Suprapubic skin (tissue), 4 donors: ENCODE measurements at regions not wholly inside any gene's neighbourhood (a gene's known extent, or its start where the extent isn't known, plus 50 kb on each side); places are given as distances from the start of the nearest gene placed in this dataset.

Experiments used
- DNase-seq, 2 donors: peaks; one replicate each; pipeline ENCODE4 v3.0.0-alpha.2; 2019; ENCODE audit warnings: low spot score in 2 of 2
- H3K27ac ChIP-seq: fragments of 200-600 bp; sonication (generic); one replicate; pipeline ENCODE4 v1.5.1; 2019
- H3K27me3 ChIP-seq: fragments of 200-600 bp; sonication (generic); one replicate; pipeline ENCODE4 v1.5.1; 2019
- H3K36me3 ChIP-seq: fragments of 200-600 bp; sonication (generic); one replicate; pipeline ENCODE4 v1.5.1; 2019
- H3K4me1 ChIP-seq: fragments of 200-600 bp; sonication (generic); one replicate; pipeline ENCODE4 v1.5.1; 2019
- H3K4me3 ChIP-seq: fragments of 200-600 bp; sonication (generic); one replicate; pipeline ENCODE4 v1.5.1; 2019; ENCODE audit warnings: mild to moderate bottlenecking
- H3K9me3 ChIP-seq: fragments of 200-600 bp; sonication (generic); one replicate; pipeline ENCODE4 v1.5.1; 2019
- EP300 ChIP-seq: sonication (generic); formaldehyde crosslinking; IDR thresholded peaks from one replicate; pipeline ENCODE4 v1.6.1; 2017; ENCODE audit warnings: antibody characterized with exemption
- POLR2A ChIP-seq, 2 donors: fragments of 450-650 bp; IDR thresholded peaks; one replicate each; pipeline ENCODE4 v1.6.1; 2017; ENCODE audit warnings: antibody characterized with exemption in 2 of 2, mild to moderate bottlenecking in 2 of 2, moderate library complexity in 2 of 2
- POLR2AphosphoS5 ChIP-seq, 3 donors: sonication (generic); formaldehyde crosslinking; IDR thresholded peaks; one replicate each; pipeline ENCODE4 v1.6.1; 2017; ENCODE audit warnings: antibody characterized with exemption in 3 of 3
- WGBS: methylation state at CpG from one replicate; pipeline ENCODE4 v1.1.5; 2018; 5-methylcytosine and 5-hydroxymethylcytosine counted together
- TF ChIP-seq, protein P1 (sequence below), 2 donors: fragments of 200-600 bp in 1 of 2; fragments of 450-650 bp in 1 of 2; sonication (generic) in 1 of 2; IDR thresholded peaks; one replicate each; pipeline ENCODE4 v1.5.1; 2016 to 2019; ENCODE audit warnings: antibody characterized with exemption in 2 of 2, mild to moderate bottlenecking in 1 of 2, moderate library complexity in 1 of 2

DNA sequence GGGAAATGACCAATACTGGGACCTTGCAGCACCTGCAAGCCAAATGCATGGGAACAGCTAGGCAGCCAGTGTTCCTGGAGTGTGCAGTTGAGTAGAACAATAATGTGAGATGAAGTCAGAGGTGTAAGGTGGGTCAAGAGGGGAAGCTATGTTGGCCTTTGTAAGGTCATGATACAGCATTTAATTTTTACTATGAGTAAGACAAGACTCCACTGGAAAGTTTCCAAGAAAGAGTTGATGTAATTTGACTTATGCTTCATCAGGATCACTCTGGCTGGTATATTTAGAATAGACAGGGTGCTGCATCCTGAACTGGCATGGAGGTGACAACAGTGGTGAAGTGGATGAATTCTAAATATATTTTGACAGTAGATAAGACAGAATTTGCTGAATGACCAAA, 744.8 kb downstream of the KCTD16 start:
- no peak for TF ChIP-seq EP300
- TF ChIP-seq, protein P1, sequence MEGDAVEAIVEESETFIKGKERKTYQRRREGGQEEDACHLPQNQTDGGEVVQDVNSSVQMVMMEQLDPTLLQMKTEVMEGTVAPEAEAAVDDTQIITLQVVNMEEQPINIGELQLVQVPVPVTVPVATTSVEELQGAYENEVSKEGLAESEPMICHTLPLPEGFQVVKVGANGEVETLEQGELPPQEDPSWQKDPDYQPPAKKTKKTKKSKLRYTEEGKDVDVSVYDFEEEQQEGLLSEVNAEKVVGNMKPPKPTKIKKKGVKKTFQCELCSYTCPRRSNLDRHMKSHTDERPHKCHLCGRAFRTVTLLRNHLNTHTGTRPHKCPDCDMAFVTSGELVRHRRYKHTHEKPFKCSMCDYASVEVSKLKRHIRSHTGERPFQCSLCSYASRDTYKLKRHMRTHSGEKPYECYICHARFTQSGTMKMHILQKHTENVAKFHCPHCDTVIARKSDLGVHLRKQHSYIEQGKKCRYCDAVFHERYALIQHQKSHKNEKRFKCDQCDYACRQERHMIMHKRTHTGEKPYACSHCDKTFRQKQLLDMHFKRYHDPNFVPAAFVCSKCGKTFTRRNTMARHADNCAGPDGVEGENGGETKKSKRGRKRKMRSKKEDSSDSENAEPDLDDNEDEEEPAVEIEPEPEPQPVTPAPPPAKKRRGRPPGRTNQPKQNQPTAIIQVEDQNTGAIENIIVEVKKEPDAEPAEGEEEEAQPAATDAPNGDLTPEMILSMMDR (IDR thresholded peaks at IDR 0.05): no peak
- Histone ChIP-seq H3K4me1 (no peaks in the 10 kb centered on the region), H3K36me3 (no peaks in the 10 kb centered on the region), H3K9me3 (no peaks in the 10 kb centered on the region), H3K27ac (no peak overlapping the region), H3K27me3 (no peaks in the 10 kb centered on the region), H3K4me3 (no peak overlapping the region)
- DNase-seq: no peak

DNA sequence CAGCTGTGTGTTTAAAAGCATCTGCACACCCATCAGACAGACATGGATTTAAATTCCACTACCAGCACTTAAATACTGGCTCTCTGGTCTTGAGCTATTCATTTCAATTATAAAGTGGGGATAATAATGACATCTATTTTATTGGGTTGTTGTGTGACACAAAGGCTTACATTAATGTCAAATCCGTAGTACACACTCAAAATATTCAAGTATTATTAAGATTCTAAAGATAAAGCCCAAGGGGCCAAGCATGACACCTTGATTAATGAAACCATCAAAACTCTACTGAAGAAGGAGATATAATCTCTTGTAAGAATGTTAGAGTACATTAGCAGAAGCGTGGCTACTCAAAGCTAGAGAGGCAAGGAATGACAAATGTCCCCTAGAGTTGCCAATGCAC, 743.0 kb downstream of the KCTD16 start:
- no peaks in the 10 kb centered on the region for H3K36me3 ChIP-seq
- H3K4me1 ChIP-seq: no peaks in the 10 kb centered on the region
- H3K27me3 ChIP-seq: no peaks in the 10 kb centered on the region
- H3K9me3 ChIP-seq: no peaks in the 10 kb centered on the region
- WGBS: 41% methylated on average over 2 of the region's 2 CpGs
- no peak overlapping the region for H3K27ac ChIP-seq
- H3K4me3 ChIP-seq: no peak overlapping the region
- DNase-seq: no peak
- TF ChIP-seq POLR2A (IDR thresholded peaks at IDR 0.05): no peak
- TF ChIP-seq, protein P1 (IDR thresholded peaks at IDR 0.05): no peak

DNA sequence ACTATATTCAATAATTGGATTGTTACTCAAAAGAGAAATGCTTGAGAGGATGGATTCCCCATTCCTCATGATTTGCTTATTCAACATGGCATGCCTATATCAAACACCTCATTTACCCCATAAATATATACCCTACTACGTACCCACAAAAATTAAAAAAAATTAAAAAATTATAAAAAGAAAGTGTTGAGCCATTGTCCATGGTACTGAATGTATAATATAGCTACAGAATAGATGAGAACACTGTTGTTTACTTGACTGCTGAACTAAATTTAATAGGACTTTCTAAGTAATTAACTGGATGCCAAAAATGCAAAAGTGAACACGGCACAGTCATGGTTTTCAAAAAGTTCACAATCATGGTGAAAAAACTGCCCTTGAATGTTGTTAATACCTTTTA, 725.8 kb downstream of the KCTD16 start:
- Histone ChIP-seq H3K9me3 (no peaks in the 10 kb centered on the region), H3K36me3 (no peaks in the 10 kb centered on the region), H3K4me1 (no peaks in the 10 kb centered on the region), H3K27ac (no peak overlapping the region), H3K4me3 (no peak overlapping the region), H3K27me3 (no peaks in the 10 kb centered on the region)
- TF ChIP-seq POLR2AphosphoS5 (IDR thresholded peaks at IDR 0.05) (no peak), POLR2A (IDR thresholded peaks at IDR 0.05) (no peak), EP300 (no peak)
- TF ChIP-seq, protein P1 (IDR thresholded peaks at IDR 0.05): no peak
- DNase-seq: no peak
- WGBS: 82% methylated on average over 2 of the region's 2 CpGs

DNA sequence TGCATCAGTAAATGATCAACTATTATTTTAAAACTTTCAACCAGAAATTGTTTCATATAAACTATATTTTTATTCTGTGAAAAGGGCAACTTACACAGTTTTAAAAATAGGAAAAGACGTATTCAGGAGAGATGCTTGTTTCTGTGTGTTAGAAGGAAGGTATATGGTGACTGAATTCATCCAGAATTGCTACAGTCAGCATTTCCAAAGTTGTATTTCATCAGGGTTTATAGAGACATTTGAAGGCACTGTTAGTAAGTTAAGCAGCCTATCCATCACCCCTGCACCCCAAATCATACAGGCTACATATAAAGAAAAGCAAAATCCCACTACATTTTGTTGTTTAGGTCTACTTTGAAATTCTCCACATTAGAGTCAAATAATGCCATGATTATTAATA, 716.0 kb downstream of the KCTD16 start:
- Histone ChIP-seq H3K36me3 (no peaks in the 10 kb centered on the region), H3K9me3 (no peaks in the 10 kb centered on the region), H3K4me3 (no peak overlapping the region), H3K4me1 (no peaks in the 10 kb centered on the region), H3K27ac (no peak overlapping the region), H3K27me3 (no peaks in the 10 kb centered on the region)
- no peak for DNase-seq
- WGBS: 92% methylated on average over 1 of the region's 1 CpG
- TF ChIP-seq EP300 (no peak), POLR2AphosphoS5 (IDR thresholded peaks at IDR 0.05) (no peak), POLR2A (IDR thresholded peaks at IDR 0.05) (no peak)
- TF ChIP-seq, protein P1 (IDR thresholded peaks at IDR 0.05): no peak

DNA sequence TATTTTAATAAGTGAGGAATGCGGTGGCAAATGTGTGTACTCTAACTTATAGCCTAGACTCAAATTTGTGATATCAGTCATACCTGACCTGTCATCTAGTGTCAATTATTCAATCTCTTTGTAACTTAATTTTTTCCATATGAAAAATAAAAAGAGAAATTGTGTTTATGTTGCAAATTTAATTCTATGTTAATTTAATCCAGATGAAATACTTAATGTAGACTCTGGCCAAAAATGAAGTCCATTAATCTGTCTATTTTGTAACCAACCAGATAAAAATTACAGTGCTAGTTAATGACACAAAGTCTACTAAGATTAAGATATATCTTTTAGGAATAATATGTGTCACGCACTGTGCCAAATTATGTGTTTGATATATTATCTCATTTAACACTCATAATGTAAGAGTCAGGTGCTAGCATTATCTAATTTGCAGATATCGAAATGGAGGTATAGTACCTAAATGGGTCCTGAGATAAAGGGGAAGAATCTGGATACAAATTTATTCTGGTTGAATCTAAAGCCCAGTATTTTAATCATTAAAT, 712.1 kb downstream of the KCTD16 start:
- no peak for DNase-seq
- Histone ChIP-seq H3K27me3 (no peaks in the 10 kb centered on the region), H3K4me3 (no peak overlapping the region), H3K9me3 (no peaks in the 10 kb centered on the region), H3K36me3 (no peaks in the 10 kb centered on the region), H3K27ac (no peak overlapping the region), H3K4me1 (no peaks in the 10 kb centered on the region)
- TF ChIP-seq POLR2A (IDR thresholded peaks at IDR 0.05) (no peak), POLR2AphosphoS5 (IDR thresholded peaks at IDR 0.05) (no peak)
- TF ChIP-seq, protein P1 (IDR thresholded peaks at IDR 0.05): no peak
- WGBS: 84% methylated on average over 3 of the region's 3 CpGs
